Transverse colon (tissue), 4 donors: ENCODE measurements at regions not wholly inside any gene's neighbourhood (a gene's known extent, or its start where the extent isn't known, plus 50 kb on each side); places are given as distances from the start of the nearest gene placed in this dataset.

Experiments used
- DNase-seq: peaks from one replicate; pipeline ENCODE4 v3.0.0-alpha.2; 2019
- H3K27ac ChIP-seq, 4 donors: fragments of 200-600 bp; sonication (generic); 2 replicates each; pipeline ENCODE4 v1.5.1; 2016 to 2018; ENCODE audit warnings: inconsistent platforms in 4 of 4
- H3K27me3 ChIP-seq: fragments of 200-600 bp; sonication (generic); 2 replicates; pipeline ENCODE4 v1.5.1; 2017; ENCODE audit warnings: inconsistent platforms
- H3K36me3 ChIP-seq, 4 donors: fragments of 200-600 bp; sonication (generic); 2 replicates each; pipeline ENCODE4 v1.5.1; 2017 to 2019; ENCODE audit warnings: inconsistent platforms in 4 of 4
- H3K4me1 ChIP-seq, 4 donors: fragments of 200-600 bp; sonication (generic); 2 replicates each; pipeline ENCODE4 v1.5.1; 2017 to 2020; ENCODE audit warnings: inconsistent platforms in 4 of 4
- H3K4me3 ChIP-seq, 4 donors: fragments of 200-600 bp; sonication (generic); 1 replicate in 1 of 4; 2 replicates in 3 of 4; pipeline versions ENCODE4 v1.5.1 to v1.6.1; 2017 to 2019; ENCODE audit warnings: inconsistent platforms in 4 of 4
- H3K9me3 ChIP-seq, 2 donors: fragments of 200-600 bp; sonication (generic); 2 replicates each; pipeline ENCODE4 v1.5.1; 2017 to 2019; ENCODE audit warnings: inconsistent platforms in 2 of 2
- CTCF ChIP-seq, 5 experiments: fragments of 200-600 bp in 3 of 5; fragments of 450-650 bp in 2 of 5; sonication (generic) in 3 of 5; IDR thresholded peaks; 1 replicate in 2 of 5; 2 replicates in 3 of 5; pipeline ENCODE4 v1.5.1; 2016 to 2017; ENCODE audit warnings: antibody characterized with exemption in 5 of 5, inconsistent platforms in 3 of 5, mild to moderate bottlenecking in 2 of 5, moderate library complexity in 1 of 5
- EP300 ChIP-seq: sonication (generic); formaldehyde crosslinking; IDR thresholded peaks from one replicate; pipeline ENCODE4 v1.6.1; 2017; ENCODE audit warnings: antibody characterized with exemption, low read depth
- POLR2A ChIP-seq: fragments of 450-650 bp; IDR thresholded peaks from one replicate; pipeline ENCODE4 v1.6.1; 2016; ENCODE audit warnings: antibody characterized with exemption, mild to moderate bottlenecking, moderate library complexity
- POLR2AphosphoS5 ChIP-seq, 3 donors: sonication (generic); formaldehyde crosslinking; IDR thresholded peaks; one replicate each; pipeline ENCODE4 v1.6.1; 2016; ENCODE audit warnings: antibody characterized with exemption in 3 of 3
- WGBS, 2 donors: methylation state at CpG; one replicate each; pipeline ENCODE4 v1.1.5; 2018; ENCODE audit warnings: low coverage in 1 of 2; 5-methylcytosine and 5-hydroxymethylcytosine counted together
- in situ Hi-C, 4 donors: fragments of 200-750 bp; cut with MboI; loops; one replicate each; pipeline versions ENCODE4 v1.15.0 to v1.15.1; 2017; ENCODE audit warnings: low sequenced_read_pairs in 3 of 4, low pct_ligation_motif_present in 1 of 4, low pct_unique_long_range_greater_than_20kb in 1 of 4
- intact Hi-C: fragments of 100-400 bp; cut with DNase I; formaldehyde crosslinking; loops from one replicate; pipeline ENCODE4 v1.15.1; 2023; ENCODE audit warnings: low total_unique reads

- in situ Hi-C loops (no loop called here), intact Hi-C loops (no loop called here)
- WGBS, 2 donors: 93% methylated on average over 11 of the region's 11 CpGs; no CpG with 5 or more reads in 1 of the 2 donors
- H3K4me3 ChIP-seq: no peak overlapping the region
- H3K27me3 ChIP-seq: no peaks in the 10 kb centered on the region
- H3K27ac ChIP-seq: no peak overlapping the region
- H3K36me3 ChIP-seq: no peaks in the 10 kb centered on the region
- H3K9me3 ChIP-seq: no peaks in the 10 kb centered on the region
- no peaks in the 10 kb centered on the region for H3K4me1 ChIP-seq
- no peak for DNase-seq
- TF ChIP-seq CTCF (IDR thresholded peaks at IDR 0.05) (no peak), POLR2A (no peak), POLR2AphosphoS5 (IDR thresholded peaks at IDR 0.05) (no peak), EP300 (no peak)
These were observed 60.5 kb downstream of the MSX1 start for GRCh38 chr4:4919927-4920326.

- TF ChIP-seq CTCF (IDR thresholded peaks at IDR 0.05) (no peak), POLR2AphosphoS5 (IDR thresholded peaks at IDR 0.05) (no peak), POLR2A (no peak), EP300 (no peak)
- Histone ChIP-seq H3K4me3 (no peak overlapping the region), H3K4me1 (no peaks in the 10 kb centered on the region), H3K36me3 (no peaks in the 10 kb centered on the region), H3K27me3 (no peaks in the 10 kb centered on the region), H3K27ac (no peak overlapping the region), H3K9me3 (no peaks in the 10 kb centered on the region)
- intact Hi-C loops: no loop called here
- in situ Hi-C loops: no loop called here
- WGBS, 2 donors: 87% methylated on average over 2 of the region's 2 CpGs; no CpG with 5 or more reads in 1 of the 2 donors
- no peak for DNase-seq
These were observed 61.6 kb downstream of the MSX1 start for GRCh38 chr4:4921077-4921476.

DNA sequence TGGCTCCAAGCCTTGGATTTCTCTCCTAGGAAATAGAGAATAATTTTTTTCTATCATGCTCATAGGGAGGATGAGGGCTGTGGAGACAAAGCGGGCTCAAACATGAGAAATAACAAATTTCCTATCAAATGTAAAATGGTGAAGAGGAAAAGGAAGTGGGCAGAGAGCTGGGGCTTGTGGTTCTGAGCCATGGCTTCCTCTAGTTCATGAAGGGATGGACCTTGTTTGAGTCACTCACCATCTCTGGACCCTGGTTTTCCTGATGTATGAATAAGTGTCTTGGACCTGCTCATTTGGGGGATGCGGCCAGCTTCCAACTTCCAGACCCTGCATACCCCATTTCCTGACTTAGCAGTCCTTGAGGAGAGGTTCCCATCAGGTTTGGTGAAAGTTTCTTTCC lies 63.0 kb downstream of the MSX1 start:
- H3K9me3 ChIP-seq: no peaks in the 10 kb centered on the region
- DNase-seq: no peak
- H3K4me1 ChIP-seq: no peaks in the 10 kb centered on the region
- H3K27me3 ChIP-seq: no peaks in the 10 kb centered on the region
- H3K27ac ChIP-seq: no peak overlapping the region
- TF ChIP-seq POLR2AphosphoS5 (IDR thresholded peaks at IDR 0.05) (no peak), POLR2A (no peak), CTCF (IDR thresholded peaks at IDR 0.05) (no peak), EP300 (no peak)
- 80 to 85% methylated on average over 2 of the region's 2 CpGs for WGBS, 2 donors
- intact Hi-C loops: no loop called here
- no peaks in the 10 kb centered on the region for H3K36me3 ChIP-seq
- H3K4me3 ChIP-seq: no peak overlapping the region
- in situ Hi-C loops: no loop called here

GRCh38 chr4:4923201-4923600 lies 63.7 kb downstream of the MSX1 start:
- TF ChIP-seq POLR2AphosphoS5 (IDR thresholded peaks at IDR 0.05): no peak
- no peak for TF ChIP-seq POLR2A
- no peak for TF ChIP-seq CTCF (IDR thresholded peaks at IDR 0.05)
- TF ChIP-seq EP300: no peak
- Histone ChIP-seq H3K4me3 (no peak overlapping the region), H3K27ac (no peak overlapping the region), H3K4me1 (no peaks in the 10 kb centered on the region), H3K36me3 (no peaks in the 10 kb centered on the region), H3K27me3 (no peaks in the 10 kb centered on the region), H3K9me3 (no peaks in the 10 kb centered on the region)
- DNase-seq: no peak
- WGBS, 2 donors: 45% methylated on average over 1 of the region's 1 CpG; no CpG with 5 or more reads in 1 of the 2 donors
- in situ Hi-C loops: no loop called here
- intact Hi-C loops: no loop called here
